ENCODE measurements at regions not wholly inside any gene's neighbourhood (a gene's known extent, or its start where the extent isn't known, plus 50 kb on each side); places are given as distances from the start of the nearest gene placed in this dataset.

GRCh38 chr22:49302150-49302460 is 525.6 kb downstream of the BRD1 start:
- H3K9ac ChIP-seq (ENCODE audit: low read length in 2 of 2): no peak overlapping the region

DNA sequence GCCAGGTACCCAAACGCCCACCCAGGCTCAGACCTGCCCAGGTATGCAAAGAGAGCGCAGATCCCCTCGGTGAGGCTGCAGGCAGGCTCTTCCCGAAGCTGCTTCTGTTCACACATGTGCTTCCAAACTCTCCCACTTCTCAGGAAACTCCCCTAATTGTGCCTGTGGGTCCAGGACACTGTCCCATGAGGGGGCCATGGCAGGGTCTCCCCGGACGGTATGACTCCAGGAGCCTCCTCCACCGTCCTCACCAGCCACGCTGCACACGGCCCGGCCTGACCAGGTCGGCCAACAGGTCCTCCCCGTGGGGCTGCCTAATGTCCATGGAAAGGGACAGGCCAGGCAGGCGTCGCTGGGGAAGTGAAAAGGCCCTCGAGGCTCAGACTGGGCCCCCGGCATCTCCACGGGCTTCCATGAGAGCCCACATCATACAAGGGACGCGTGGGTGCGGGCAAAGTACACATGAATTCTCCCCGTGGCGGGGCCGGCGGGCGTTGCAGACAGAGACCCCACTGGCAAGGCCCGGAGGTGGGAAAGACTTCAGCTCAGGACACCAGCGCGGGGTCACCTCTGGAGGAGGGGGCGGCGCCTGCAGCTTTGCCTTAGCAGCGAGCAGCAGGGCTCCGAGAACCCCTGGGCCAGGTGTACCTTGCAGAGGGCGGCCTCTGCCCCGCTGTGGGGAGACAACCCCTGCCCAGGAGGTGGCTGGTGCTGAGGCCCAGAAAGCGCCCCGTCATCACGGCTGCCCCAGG is 526.1 kb downstream of the BRD1 start:
- no peak overlapping the region for H3K9ac ChIP-seq (ENCODE audit: low read length in 2 of 2)
- no peak overlapping the region for H3K27ac ChIP-seq (ENCODE audit: low read length)
- H3K4me3 ChIP-seq (ENCODE audit: low read length in 2 of 2): no peak overlapping the region
- H3K27me3 ChIP-seq (ENCODE audit: control insufficient read depth in 1 of 2, insufficient read depth in 2 of 2, low read length in 2 of 2): peaks cover 6 to 16% of the 10 kb centered on the region in 2 donors
- no peaks in the 10 kb centered on the region for H3K9me3 ChIP-seq (ENCODE audit: control insufficient read depth in 2 of 2, low read length in 2 of 2)
- H3K36me3 ChIP-seq (ENCODE audit: control insufficient read depth in 2 of 2, insufficient read depth in 2 of 2, low read length in 2 of 2): no peaks in the 10 kb centered on the region
- no peaks in the 10 kb centered on the region for H3K4me1 ChIP-seq (ENCODE audit: control insufficient read depth, insufficient read depth, low read length)

More at GRCh38 chr22:49302150-49302460, 525.6 kb downstream of the BRD1 start:
- H3K4me1 ChIP-seq (ENCODE audit: control insufficient read depth, insufficient read depth, low read length): no peaks in the 10 kb centered on the region
- H3K27me3 ChIP-seq (ENCODE audit: control insufficient read depth in 1 of 2, insufficient read depth in 2 of 2, low read length in 2 of 2): peaks cover 6 to 16% of the 10 kb centered on the region in 2 donors
- H3K27ac ChIP-seq (ENCODE audit: low read length): no peak overlapping the region
- H3K36me3 ChIP-seq (ENCODE audit: control insufficient read depth in 2 of 2, insufficient read depth in 2 of 2, low read length in 2 of 2): no peaks in the 10 kb centered on the region
- H3K4me3 ChIP-seq (ENCODE audit: low read length in 2 of 2): no peak overlapping the region
- H3K9me3 ChIP-seq (ENCODE audit: control insufficient read depth in 2 of 2, low read length in 2 of 2): no peaks in the 10 kb centered on the region

- no peaks in the 10 kb centered on the region for H3K36me3 ChIP-seq (ENCODE audit: control insufficient read depth in 2 of 2, insufficient read depth in 2 of 2, low read length in 2 of 2)
- H3K4me3 ChIP-seq (ENCODE audit: low read length in 2 of 2): no peak overlapping the region
- H3K27me3 ChIP-seq (ENCODE audit: control insufficient read depth in 1 of 2, insufficient read depth in 2 of 2, low read length in 2 of 2): peaks cover 6 to 16% of the 10 kb centered on the region in 2 donors
- H3K27ac ChIP-seq (ENCODE audit: low read length): no peak overlapping the region
- H3K9me3 ChIP-seq (ENCODE audit: control insufficient read depth in 2 of 2, low read length in 2 of 2): no peaks in the 10 kb centered on the region
- H3K9ac ChIP-seq (ENCODE audit: low read length in 2 of 2): no peak overlapping the region
- H3K4me1 ChIP-seq (ENCODE audit: control insufficient read depth, insufficient read depth, low read length): no peaks in the 10 kb centered on the region
Observed at GRCh38 chr22:49300951-49301397, 526.7 kb downstream of the BRD1 start.

GRCh38 chr22:49300241-49300640 is 527.4 kb downstream of the BRD1 start:
- H3K4me3 ChIP-seq (ENCODE audit: low read length in 2 of 2): no peak overlapping the region
- H3K36me3 ChIP-seq (ENCODE audit: control insufficient read depth in 2 of 2, insufficient read depth in 2 of 2, low read length in 2 of 2): no peaks in the 10 kb centered on the region
- peaks cover under 1 to 10% of the 10 kb centered on the region in 2 donors for H3K27me3 ChIP-seq (ENCODE audit: control insufficient read depth in 1 of 2, insufficient read depth in 2 of 2, low read length in 2 of 2)
- H3K9me3 ChIP-seq (ENCODE audit: control insufficient read depth in 2 of 2, low read length in 2 of 2): no peaks in the 10 kb centered on the region
- no peak overlapping the region for H3K27ac ChIP-seq (ENCODE audit: low read length)
- H3K9ac ChIP-seq (ENCODE audit: low read length in 2 of 2): no peak overlapping the region
- H3K4me1 ChIP-seq (ENCODE audit: control insufficient read depth, insufficient read depth, low read length): no peaks in the 10 kb centered on the region

GRCh38 chr22:49299821-49300231 is 527.8 kb downstream of the BRD1 start:
- Histone ChIP-seq H3K9me3 (ENCODE audit: control insufficient read depth in 2 of 2, low read length in 2 of 2) (no peaks in the 10 kb centered on the region), H3K27ac (ENCODE audit: low read length) (no peak overlapping the region), H3K9ac (ENCODE audit: low read length in 2 of 2) (no peak overlapping the region), H3K4me3 (ENCODE audit: low read length in 2 of 2) (no peak overlapping the region), H3K27me3 (ENCODE audit: control insufficient read depth in 1 of 2, insufficient read depth in 2 of 2, low read length in 2 of 2) (peaks cover 0 to 9% of the 10 kb centered on the region in 2 donors), H3K4me1 (ENCODE audit: control insufficient read depth, insufficient read depth, low read length) (no peaks in the 10 kb centered on the region), H3K36me3 (ENCODE audit: control insufficient read depth in 2 of 2, insufficient read depth in 2 of 2, low read length in 2 of 2) (no peaks in the 10 kb centered on the region)

DNA sequence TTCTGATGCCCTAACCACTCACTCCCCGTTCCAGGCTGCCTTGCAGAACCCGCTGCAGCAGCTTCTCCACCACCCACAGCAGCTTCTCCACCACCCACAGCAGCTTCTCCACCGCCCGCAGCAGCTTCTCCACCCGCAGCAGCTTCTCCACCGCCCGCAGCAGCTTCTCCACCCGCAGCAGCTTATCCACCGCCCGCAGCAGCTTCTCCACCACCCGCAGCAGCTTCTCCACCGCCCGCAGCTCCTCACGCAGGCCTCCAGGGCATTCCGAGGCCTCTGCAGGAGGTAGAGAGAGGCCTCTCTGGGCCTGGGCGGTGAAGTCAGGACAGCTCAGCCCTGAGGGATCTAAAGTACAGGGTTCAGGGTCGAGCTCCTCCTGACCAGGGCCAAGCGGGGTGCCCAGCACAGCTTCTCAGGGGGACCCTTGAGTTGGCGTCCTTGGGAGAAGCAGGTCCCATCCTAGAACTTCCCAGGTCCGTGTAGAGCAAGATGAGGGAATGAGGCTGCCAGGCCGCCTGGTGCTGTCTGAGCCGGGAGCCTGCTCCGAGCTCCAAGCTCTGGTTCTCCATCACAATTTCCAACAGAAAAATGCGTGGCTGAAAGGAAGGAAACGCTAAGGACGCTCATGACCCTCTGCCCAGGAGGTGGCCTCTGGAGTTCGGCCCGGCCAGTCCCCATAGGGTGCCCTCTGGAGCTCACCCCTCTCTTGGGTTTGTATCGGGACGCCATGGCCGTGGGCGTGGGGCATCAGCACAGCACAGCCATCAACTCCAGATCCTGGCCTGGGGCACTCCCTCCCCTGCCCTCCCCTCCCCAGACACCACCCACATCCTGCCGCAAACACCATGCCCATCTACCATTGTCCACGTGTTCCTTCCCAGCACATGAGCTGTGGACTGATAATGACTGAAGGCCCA is 528.6 kb downstream of the BRD1 start:
- H3K4me3 ChIP-seq (ENCODE audit: low read length in 2 of 2): no peak overlapping the region
- H3K27ac ChIP-seq (ENCODE audit: low read length): no peak overlapping the region
- peaks cover 0 to 2% of the 10 kb centered on the region in 2 donors for H3K27me3 ChIP-seq (ENCODE audit: control insufficient read depth in 1 of 2, insufficient read depth in 2 of 2, low read length in 2 of 2)
- peaks cover 0 to 3% of the 10 kb centered on the region in 2 donors for H3K9me3 ChIP-seq (ENCODE audit: control insufficient read depth in 2 of 2, low read length in 2 of 2)
- no peak overlapping the region for H3K9ac ChIP-seq (ENCODE audit: low read length in 2 of 2)
- no peaks in the 10 kb centered on the region for H3K4me1 ChIP-seq (ENCODE audit: control insufficient read depth, insufficient read depth, low read length)
- no peaks in the 10 kb centered on the region for H3K36me3 ChIP-seq (ENCODE audit: control insufficient read depth in 2 of 2, insufficient read depth in 2 of 2, low read length in 2 of 2)

DNA sequence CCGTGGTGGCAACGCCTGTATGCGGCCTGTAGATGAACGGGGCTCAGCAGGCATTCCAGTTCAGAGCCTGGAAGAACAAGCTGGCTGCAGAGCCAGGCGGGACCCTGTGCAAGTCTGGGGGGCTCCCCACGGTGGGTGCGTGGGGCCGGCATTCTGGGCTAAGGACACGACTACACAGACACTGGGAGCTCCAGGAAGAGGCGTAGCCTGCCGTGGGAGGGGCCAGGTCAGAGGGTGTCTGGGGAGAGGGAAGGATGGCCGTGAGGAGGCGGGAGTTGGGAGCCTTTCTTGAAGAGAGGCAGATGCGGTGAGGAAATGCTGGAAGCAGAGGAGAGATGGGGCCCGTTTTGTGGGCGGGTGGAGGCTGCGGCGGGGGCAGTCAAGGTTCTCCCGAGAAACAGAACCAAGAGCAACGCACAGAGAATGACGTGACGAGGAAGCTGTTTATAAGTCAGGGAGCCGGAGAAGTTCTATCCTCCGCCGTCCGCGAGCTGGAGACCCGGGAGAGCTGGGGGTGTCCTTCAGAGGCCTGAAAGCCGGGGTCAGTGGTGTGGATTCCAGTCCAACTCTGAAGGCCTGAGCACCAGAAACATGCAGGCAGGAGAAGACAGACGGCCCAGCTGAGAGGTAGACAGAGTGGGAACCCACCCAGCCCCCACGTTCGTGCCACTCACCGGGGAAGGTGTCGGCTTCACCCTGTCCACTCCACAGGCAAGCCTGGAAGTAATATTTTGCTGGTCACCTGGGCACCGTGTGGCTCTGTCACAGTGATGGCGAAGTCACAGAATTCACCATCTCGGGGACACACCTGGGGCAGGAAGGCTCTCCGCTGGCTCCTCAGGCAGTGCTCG is 529.6 kb downstream of the BRD1 start:
- Histone ChIP-seq H3K9me3 (ENCODE audit: control insufficient read depth in 2 of 2, low read length in 2 of 2) (peaks cover 3 to 6% of the 10 kb centered on the region in 2 donors), H3K4me1 (ENCODE audit: control insufficient read depth, insufficient read depth, low read length) (no peaks in the 10 kb centered on the region), H3K9ac (ENCODE audit: low read length in 2 of 2) (no peak overlapping the region), H3K27ac (ENCODE audit: low read length) (no peak overlapping the region), H3K4me3 (ENCODE audit: low read length in 2 of 2) (no peak overlapping the region), H3K36me3 (ENCODE audit: control insufficient read depth in 2 of 2, insufficient read depth in 2 of 2, low read length in 2 of 2) (no peaks in the 10 kb centered on the region), H3K27me3 (ENCODE audit: control insufficient read depth in 1 of 2, insufficient read depth in 2 of 2, low read length in 2 of 2) (no peaks in the 10 kb centered on the region)

DNA sequence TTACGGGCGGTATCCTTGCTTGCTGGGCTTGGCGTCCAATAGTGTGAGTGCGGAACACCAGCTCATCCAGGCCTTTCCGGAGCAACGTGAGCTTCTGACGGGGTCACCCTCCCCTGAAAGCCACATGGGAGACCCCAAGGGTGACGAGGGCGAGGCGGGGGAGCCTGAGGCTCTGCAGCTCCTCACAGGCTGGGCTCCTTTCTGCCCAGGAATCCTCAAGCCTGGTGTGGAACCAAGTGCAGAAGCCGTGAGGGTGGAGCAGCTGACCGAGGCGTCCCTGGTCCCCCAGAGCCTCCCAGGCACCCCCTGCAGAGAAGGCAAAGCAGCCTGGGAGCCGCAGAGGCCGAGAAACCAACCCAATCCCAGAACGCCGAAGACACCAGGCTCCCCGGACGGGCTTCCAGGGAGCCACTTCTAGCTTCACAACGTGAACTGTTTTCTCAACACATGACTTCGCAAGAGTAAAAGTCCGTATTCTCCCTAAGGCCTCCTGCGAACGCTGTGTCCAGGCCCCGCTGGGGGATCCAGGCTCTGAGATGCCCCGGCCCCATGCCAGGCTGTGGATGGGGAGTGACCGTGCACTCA is 530.3 kb downstream of the BRD1 start:
- H3K4me1 ChIP-seq (ENCODE audit: control insufficient read depth, insufficient read depth, low read length): no peaks in the 10 kb centered on the region
- H3K9ac ChIP-seq (ENCODE audit: low read length in 2 of 2): no peak overlapping the region
- H3K27me3 ChIP-seq (ENCODE audit: control insufficient read depth in 1 of 2, insufficient read depth in 2 of 2, low read length in 2 of 2): no peaks in the 10 kb centered on the region
- H3K9me3 ChIP-seq (ENCODE audit: control insufficient read depth in 2 of 2, low read length in 2 of 2): peaks cover 4 to 9% of the 10 kb centered on the region in 2 donors
- H3K27ac ChIP-seq (ENCODE audit: low read length): no peak overlapping the region
- no peaks in the 10 kb centered on the region for H3K36me3 ChIP-seq (ENCODE audit: control insufficient read depth in 2 of 2, insufficient read depth in 2 of 2, low read length in 2 of 2)
- H3K4me3 ChIP-seq (ENCODE audit: low read length in 2 of 2): no peak overlapping the region

- no peak overlapping the region for H3K4me3 ChIP-seq (ENCODE audit: low read length in 2 of 2)
- peaks cover 4 to 9% of the 10 kb centered on the region in 2 donors for H3K9me3 ChIP-seq (ENCODE audit: control insufficient read depth in 2 of 2, low read length in 2 of 2)
- no peaks in the 10 kb centered on the region for H3K36me3 ChIP-seq (ENCODE audit: control insufficient read depth in 2 of 2, insufficient read depth in 2 of 2, low read length in 2 of 2)
- H3K4me1 ChIP-seq (ENCODE audit: control insufficient read depth, insufficient read depth, low read length): no peaks in the 10 kb centered on the region
- H3K27ac ChIP-seq (ENCODE audit: low read length): no peak overlapping the region
- H3K9ac ChIP-seq (ENCODE audit: low read length in 2 of 2): no peak overlapping the region
- peaks cover 0 to 3% of the 10 kb centered on the region in 2 donors for H3K27me3 ChIP-seq (ENCODE audit: control insufficient read depth in 1 of 2, insufficient read depth in 2 of 2, low read length in 2 of 2)
Observed at GRCh38 chr22:49296561-49296960, 531.1 kb downstream of the BRD1 start.

All from stomach smooth muscle (tissue), 2 donors.